Adrenal gland (tissue), 5 donors: ENCODE measurements at regions not wholly inside any gene's neighbourhood (a gene's known extent, or its start where the extent isn't known, plus 50 kb on each side); places are given as distances from the start of the nearest gene placed in this dataset.

ENCODE experiments used
- CTCF ChIP-seq, 6 experiments: fragments of 450-650 bp in 4 of 6; fragments of 200-600 bp in 2 of 6; sonication (generic) in 1 of 6; IDR thresholded peaks; 1 replicate in 5 of 6; 2 replicates in 1 of 6; pipeline versions ENCODE4 v1.5.1 to v1.8.0; 2016 to 2021; ENCODE audit warnings: antibody characterized with exemption in 6 of 6, mild to moderate bottlenecking in 2 of 6, moderate library complexity in 1 of 6
- POLR2A ChIP-seq, 2 donors: fragments of 450-650 bp; IDR thresholded peaks; one replicate each; pipeline ENCODE4 v1.6.1; 2017; ENCODE audit warnings: antibody characterized with exemption in 2 of 2, mild to moderate bottlenecking in 2 of 2, moderate library complexity in 1 of 2
- donor health status: DM: no; HTN: no; CAD: no.

DNA sequence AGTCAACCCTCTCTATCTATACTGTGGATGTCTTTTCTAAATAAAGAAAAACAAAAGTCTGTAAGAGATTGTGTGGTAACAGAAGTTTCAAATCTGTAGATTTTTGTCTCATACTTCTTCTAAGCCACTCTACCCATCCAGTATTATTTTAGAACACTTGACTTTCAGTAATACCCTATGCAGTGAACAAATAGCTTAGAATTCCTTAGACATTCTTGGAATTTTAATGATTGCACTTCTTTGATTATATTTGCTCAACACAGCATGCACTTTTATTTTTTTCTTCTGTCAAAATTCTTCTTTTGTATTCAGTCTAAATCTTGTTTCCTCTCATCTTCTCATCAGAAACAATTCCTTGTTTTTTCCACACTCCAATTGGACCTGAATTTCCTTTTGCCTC is 1080.2 kb downstream of the SUCLG1 start:
- TF ChIP-seq CTCF (IDR thresholded peaks at IDR 0.05) (no peak), POLR2A (IDR thresholded peaks at IDR 0.05) (no peak)
